GM12873 (cell line): ENCODE measurements at regions not wholly inside any gene's neighbourhood (a gene's known extent, or its start where the extent isn't known, plus 50 kb on each side); places are given as distances from the start of the nearest gene placed in this dataset.

Source experiments
- CTCF ChIP-seq: IDR thresholded peaks from 2 replicates; pipeline ENCODE4 v1.5.1; 2012; ENCODE audit warnings: low read depth, mild to moderate bottlenecking, moderate library complexity, low read length, control low read depth; ENCODE audit not compliant: insufficient read depth; ENCODE audit errors: missing control alignments

GRCh38 chr12:118714500-118714899 lies 266.8 kb upstream of the SRRM4 start:
- TF ChIP-seq CTCF, result no peak

GRCh38 chr12:118715647-118716046 lies 265.7 kb upstream of the SRRM4 start:
- TF ChIP-seq CTCF, result no peak

- TF ChIP-seq CTCF, result no peak
Observed at GRCh38 chr12:118727196-118727978, 254.0 kb upstream of the SRRM4 start.

- TF ChIP-seq CTCF, result no peak
Observed at GRCh38 chr12:118727979-118728366, 253.4 kb upstream of the SRRM4 start.

GRCh38 chr12:118734266-118734665 lies 247.1 kb upstream of the SRRM4 start:
- TF ChIP-seq CTCF, result no peak

- no peak for TF ChIP-seq CTCF
Observed at GRCh38 chr12:118737985-118738540, 243.3 kb upstream of the SRRM4 start.

GRCh38 chr12:118741194-118741593 lies 240.1 kb upstream of the SRRM4 start:
- TF ChIP-seq CTCF, result no peak
